H1 (cell line): ENCODE measurements at regions not wholly inside any gene's neighbourhood (a gene's known extent, or its start where the extent isn't known, plus 50 kb on each side); places are given as distances from the start of the nearest gene placed in this dataset.

ENCODE experiments used
- BACH1 ChIP-seq: IDR thresholded peaks from 2 replicates; pipeline ENCODE4 v1.6.1; 2012; ENCODE audit warnings: low read length, improper control_type of control experiment
- GTF2F1 ChIP-seq: IDR thresholded peaks from 2 replicates; pipeline ENCODE4 v1.6.1; 2012; ENCODE audit warnings: low read depth, low read length, improper control_type of control experiment, borderline replicate concordance

DNA sequence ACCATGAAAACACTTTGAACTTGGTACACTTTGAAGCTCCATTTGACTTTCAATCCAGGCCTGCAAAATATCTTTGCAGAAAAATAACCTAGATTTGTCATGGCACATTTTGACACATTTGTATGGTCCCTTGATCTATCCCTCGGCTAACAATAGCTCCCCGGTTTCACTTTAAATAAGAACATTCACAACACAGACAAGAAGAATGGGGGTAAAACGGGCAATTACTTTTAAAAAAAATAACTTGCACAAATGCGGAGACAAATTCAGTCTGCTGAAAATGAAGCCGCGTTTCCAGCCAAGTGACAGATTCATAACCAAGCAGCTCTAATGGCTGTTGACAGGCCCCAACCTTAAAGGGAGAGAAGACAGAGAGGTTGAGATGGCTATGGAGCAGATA, 218.2 kb downstream of the NPHP4 start (continued):
- TF ChIP-seq GTF2F1: no peak
- TF ChIP-seq BACH1: no peak
